Ishikawa (cell line): ENCODE measurements at regions not wholly inside any gene's neighbourhood (a gene's known extent, or its start where the extent isn't known, plus 50 kb on each side); places are given as distances from the start of the nearest gene placed in this dataset.

Experiments used
- CEBPB ChIP-seq: IDR thresholded peaks from 2 replicates; pipeline ENCODE4 v1.6.1; 2012
- CREB1 ChIP-seq: IDR thresholded peaks from 2 replicates; pipeline ENCODE4 v1.6.1; 2012; ENCODE audit warnings: low read depth
- EGR1 ChIP-seq: IDR thresholded peaks from 2 replicates; pipeline ENCODE4 v1.6.1; 2012
- EP300 ChIP-seq: IDR thresholded peaks from 2 replicates; pipeline ENCODE4 v1.6.1; 2012; ENCODE audit warnings: borderline replicate concordance
- FOXM1 ChIP-seq: IDR thresholded peaks from 2 replicates; pipeline ENCODE4 v1.6.1; 2012; ENCODE audit warnings: low read depth, borderline replicate concordance
- MAX ChIP-seq: IDR thresholded peaks from 2 replicates; pipeline ENCODE4 v1.6.1; 2012
- NFIC ChIP-seq: IDR thresholded peaks from 2 replicates; pipeline ENCODE4 v1.6.1; 2012
- RAD21 ChIP-seq: IDR thresholded peaks from 2 replicates; pipeline ENCODE4 v1.6.1; 2012; ENCODE audit warnings: low read depth
- REST ChIP-seq: IDR thresholded peaks from 2 replicates; pipeline ENCODE4 v1.6.1; 2012; ENCODE audit warnings: low read depth, mild to moderate bottlenecking
- TAF1 ChIP-seq: IDR thresholded peaks from 2 replicates; pipeline ENCODE4 v1.6.1; 2012; ENCODE audit warnings: low read depth, mild to moderate bottlenecking
- TCF12 ChIP-seq: IDR thresholded peaks from 2 replicates; pipeline ENCODE4 v1.6.1; 2012; ENCODE audit warnings: low read depth
- TEAD4 ChIP-seq: IDR thresholded peaks from 2 replicates; pipeline ENCODE4 v1.6.1; 2012
- USF1 ChIP-seq: IDR thresholded peaks from 2 replicates; pipeline ENCODE4 v1.6.1; 2012
- YY1 ChIP-seq: IDR thresholded peaks from 2 replicates; pipeline ENCODE4 v1.6.1; 2012; ENCODE audit warnings: low read depth
- ZBTB7A ChIP-seq: IDR thresholded peaks from 2 replicates; pipeline ENCODE4 v1.6.1; 2012; ENCODE audit warnings: low read depth

- TF ChIP-seq RAD21, result no peak
- no peak for TF ChIP-seq FOXM1
- TF ChIP-seq MAX, result no peak
Observed at GRCh38 chr2:239669899-239670460, 269.2 kb upstream of the HDAC4 start.

- TF ChIP-seq TAF1 (no peak), YY1 (no peak), EGR1 (no peak), REST (no peak), CREB1 (no peak), NFIC (no peak), USF1 (no peak), FOXM1 (no peak), TEAD4 (no peak), MAX (no peak), CEBPB (no peak), TCF12 (no peak)
Observed at GRCh38 chr2:239669181-239669898, 268.5 kb upstream of the HDAC4 start.

- TF ChIP-seq MAX, result no peak
- TF ChIP-seq FOXM1, result no peak
- TF ChIP-seq USF1, result no peak
- TF ChIP-seq EP300, result no peak
- TF ChIP-seq CEBPB, result no peak
- TF ChIP-seq RAD21, result no peak
Observed at GRCh38 chr2:239668651-239669050, 267.8 kb upstream of the HDAC4 start.

GRCh38 chr2:239668042-239668441 is 267.2 kb upstream of the HDAC4 start:
- TF ChIP-seq CREB1 (no peak), MAX (no peak), FOXM1 (no peak)

GRCh38 chr2:239667431-239667985 is 266.7 kb upstream of the HDAC4 start:
- TF ChIP-seq YY1, result no peak
- TF ChIP-seq TAF1, result no peak
- no peak for TF ChIP-seq EGR1
- TF ChIP-seq REST, result no peak
- TF ChIP-seq TEAD4, result no peak
- no peak for TF ChIP-seq MAX
- no peak for TF ChIP-seq ZBTB7A
- no peak for TF ChIP-seq CEBPB
- TF ChIP-seq EP300, result no peak
- TF ChIP-seq FOXM1, result no peak
- no peak for TF ChIP-seq USF1
- TF ChIP-seq CREB1, result no peak
- TF ChIP-seq TCF12, result no peak
- no peak for TF ChIP-seq RAD21
- TF ChIP-seq NFIC, result no peak
